RWPE2 (cell line): ENCODE measurements at regions not wholly inside any gene's neighbourhood (a gene's known extent, or its start where the extent isn't known, plus 50 kb on each side); places are given as distances from the start of the nearest gene placed in this dataset.

Experiments
- ATAC-seq: fragments of 200-7000 bp; cut with Tn5 transposase; 3 replicates; pipeline ENCODE4 v1.9.1; 2021; ENCODE audit warnings: low read depth
- DNase-seq: peaks from one replicate; pipeline ENCODE4 v3.0.0-alpha.2; 2020; ENCODE audit warnings: low spot score
- H3K27ac ChIP-seq: fragments of 450-650 bp; 2 replicates; pipeline ENCODE4 v1.5.1; 2017; ENCODE audit warnings: mild to moderate bottlenecking; ENCODE audit not compliant: poor library complexity, severe bottlenecking
- H3K27me3 ChIP-seq: fragments of 250-450 bp; sonication (Bioruptor Pico); 2 replicates; pipeline ENCODE4 v1.5.1; 2021; ENCODE audit warnings: mild to moderate bottlenecking, moderate library complexity; ENCODE audit not compliant: insufficient read depth, poor library complexity, severe bottlenecking
- H3K36me3 ChIP-seq: fragments of 250-450 bp; sonication (Bioruptor Pico); 2 replicates; pipeline ENCODE4 v1.5.1; 2020; ENCODE audit warnings: low read depth, mild to moderate bottlenecking, moderate library complexity
- H3K4me1 ChIP-seq: fragments of 250-450 bp; sonication (Bioruptor Pico); 2 replicates; pipeline ENCODE4 v1.5.1; 2021; ENCODE audit warnings: mild to moderate bottlenecking, moderate library complexity; ENCODE audit not compliant: insufficient read depth, poor library complexity, severe bottlenecking
- H3K4me3 ChIP-seq: fragments of 250-450 bp; sonication (Bioruptor Pico); 2 replicates; pipeline ENCODE4 v1.5.1; 2021; ENCODE audit warnings: mild to moderate bottlenecking, moderate library complexity; ENCODE audit not compliant: severe bottlenecking
- H3K9me3 ChIP-seq: fragments of 250-450 bp; sonication (Bioruptor Pico); 2 replicates; pipeline ENCODE4 v1.5.1; 2021; ENCODE audit warnings: mild to moderate bottlenecking, moderate library complexity; ENCODE audit not compliant: severe bottlenecking
- CTCF ChIP-seq: fragments of 450-650 bp; IDR thresholded peaks from one replicate; pipeline ENCODE4 v1.5.1; 2017; ENCODE audit warnings: mild to moderate bottlenecking, moderate library complexity; ENCODE audit not compliant: poor library complexity, severe bottlenecking

DNA sequence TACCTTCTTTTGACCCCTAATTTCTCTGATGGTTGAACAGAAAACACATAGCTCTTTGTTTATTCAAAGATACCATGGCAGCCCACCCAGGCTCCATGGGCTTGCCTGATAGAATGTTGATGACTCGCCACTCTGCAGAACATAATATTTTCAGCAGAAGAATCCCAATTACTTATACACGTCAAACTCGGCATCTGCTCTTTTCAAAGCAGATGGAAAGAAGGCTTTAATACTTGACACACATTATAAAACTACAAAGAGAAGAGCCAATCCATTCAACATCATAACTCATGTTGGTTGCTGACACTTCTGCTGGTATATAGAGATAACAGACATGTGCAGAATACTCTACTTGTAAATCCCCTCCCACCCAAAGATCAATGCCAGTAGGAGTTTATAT, 69.0 kb downstream of the FOXI2 start:
- DNase-seq (no peak), ATAC-seq (no peak)
- H3K27me3 ChIP-seq = peaks cover 35% of the 10 kb centered on the region

GRCh38 chr10:127812041-127812440, 75.1 kb downstream of the FOXI2 start:
- H3K27ac ChIP-seq = no peak overlapping the region
- no peak overlapping the region for H3K4me3 ChIP-seq
- no peak for ATAC-seq
- no peaks in the 10 kb centered on the region for H3K9me3 ChIP-seq
- no peak for TF ChIP-seq CTCF
- H3K4me1 ChIP-seq = no peaks in the 10 kb centered on the region
- peaks cover 19% of the 10 kb centered on the region for H3K27me3 ChIP-seq
- H3K36me3 ChIP-seq = no peaks in the 10 kb centered on the region
- DNase-seq = no peak

More for the DNA sequence above, 69.0 kb downstream of the FOXI2 start:
- Histone ChIP-seq H3K4me3 (no peak overlapping the region), H3K4me1 (no peaks in the 10 kb centered on the region), H3K9me3 (no peaks in the 10 kb centered on the region), H3K36me3 (no peaks in the 10 kb centered on the region), H3K27ac (no peak overlapping the region)
- TF ChIP-seq CTCF = no peak

DNA sequence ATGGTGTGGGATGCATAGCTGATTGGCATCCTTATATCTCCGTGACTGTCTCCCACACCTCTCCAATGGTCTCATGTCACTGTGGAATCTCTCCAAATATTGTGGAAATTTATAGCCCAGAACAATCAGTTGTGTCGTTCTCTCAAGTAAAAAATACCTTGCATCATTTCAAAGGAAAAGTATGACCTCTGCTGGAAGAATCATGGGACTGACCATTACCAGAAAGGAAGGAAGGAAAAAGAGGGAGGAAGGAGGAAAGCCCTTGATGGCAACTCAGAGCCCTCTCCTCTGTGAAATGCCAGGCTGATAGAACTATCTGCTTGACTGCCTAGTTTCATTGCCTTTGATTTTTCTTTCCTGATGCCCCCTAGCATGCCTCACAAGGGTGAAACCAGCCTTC, 76.3 kb downstream of the FOXI2 start:
- Histone ChIP-seq H3K4me3 (no peak overlapping the region), H3K27ac (no peak overlapping the region), H3K36me3 (no peaks in the 10 kb centered on the region), H3K4me1 (no peaks in the 10 kb centered on the region), H3K27me3 (peaks cover 6% of the 10 kb centered on the region), H3K9me3 (no peaks in the 10 kb centered on the region)
- DNase-seq (no peak), ATAC-seq (no peak)
- peak; percentile 29 for TF ChIP-seq CTCF

DNA sequence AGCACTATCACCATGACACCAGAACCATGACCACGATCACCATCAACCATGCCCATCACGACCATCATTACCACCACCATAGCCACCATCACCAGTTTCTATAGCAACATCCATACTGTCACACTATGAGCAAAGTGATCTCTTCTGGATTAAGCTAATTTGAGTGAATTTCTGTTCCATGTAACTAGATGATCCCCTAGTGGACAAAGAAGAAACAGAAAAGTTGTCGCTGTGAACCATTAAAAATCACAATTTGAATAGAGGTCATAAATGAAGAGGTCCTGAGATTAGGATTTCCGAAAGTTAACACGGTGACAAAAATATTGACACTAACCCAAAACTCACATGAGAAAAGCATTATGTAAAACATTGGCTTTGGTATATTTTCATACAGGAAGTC, 77.6 kb downstream of the CLRN3 start:
- TF ChIP-seq CTCF = peak; percentile 28
- Histone ChIP-seq H3K4me3 (no peak overlapping the region), H3K27me3 (no peaks in the 10 kb centered on the region), H3K36me3 (no peaks in the 10 kb centered on the region), H3K9me3 (no peaks in the 10 kb centered on the region), H3K27ac (no peak overlapping the region), H3K4me1 (no peaks in the 10 kb centered on the region)
- DNase-seq (no peak), ATAC-seq (no peak)

GRCh38 chr10:127824826-127825225, 67.9 kb downstream of the CLRN3 start:
- DNase-seq (no peak), ATAC-seq (no peak)
- Histone ChIP-seq H3K27me3 (peaks cover 9% of the 10 kb centered on the region), H3K4me1 (no peaks in the 10 kb centered on the region), H3K9me3 (no peaks in the 10 kb centered on the region), H3K36me3 (no peaks in the 10 kb centered on the region), H3K27ac (no peak overlapping the region), H3K4me3 (no peak overlapping the region)
- TF ChIP-seq CTCF = no peak
